KMS-11 (cell line): ENCODE measurements at regions not wholly inside any gene's neighbourhood (a gene's known extent, or its start where the extent isn't known, plus 50 kb on each side); places are given as distances from the start of the nearest gene placed in this dataset.
A peak's percentile ranks its signal among the peaks of the same experiment; 100 is the strongest.

Experiments
- H2AFZ ChIP-seq: fragments of 200-600 bp; sonication (generic); 2 replicates; pipeline ENCODE4 v1.6.1; 2016; ENCODE audit warnings: antibody characterized with exemption, mixed run types, low read depth
- H3K27ac ChIP-seq: fragments of 200-600 bp; sonication (generic); 2 replicates; pipeline ENCODE4 v1.6.1; 2016; ENCODE audit warnings: mild to moderate bottlenecking, mixed run types
- H3K27me3 ChIP-seq: fragments of 200-600 bp; sonication (generic); 2 replicates; pipeline ENCODE4 v1.6.1; 2017; ENCODE audit warnings: mild to moderate bottlenecking, low read depth, mixed run types, moderate library complexity; ENCODE audit not compliant: insufficient read depth
- H3K36me3 ChIP-seq: fragments of 200-600 bp; sonication (generic); 2 replicates; pipeline ENCODE4 v1.6.1; 2017; ENCODE audit warnings: mild to moderate bottlenecking, mixed run types; ENCODE audit not compliant: insufficient read depth
- H3K4me1 ChIP-seq: fragments of 200-600 bp; sonication (generic); 2 replicates; pipeline ENCODE4 v1.6.1; 2016; ENCODE audit warnings: mild to moderate bottlenecking, low read depth, mixed run types; ENCODE audit not compliant: poor library complexity, severe bottlenecking
- H3K4me2 ChIP-seq: fragments of 200-600 bp; sonication (generic); 2 replicates; pipeline ENCODE4 v1.7.0; 2016; ENCODE audit warnings: mild to moderate bottlenecking, mixed run types
- H3K4me3 ChIP-seq: fragments of 200-600 bp; sonication (generic); IDR thresholded peaks from 2 replicates; pipeline ENCODE4 v1.6.1; 2017; ENCODE audit warnings: low read depth, low read length, mixed read lengths; ENCODE audit not compliant: insufficient read depth
- H3K79me2 ChIP-seq: fragments of 200-600 bp; sonication (generic); 2 replicates; pipeline ENCODE4 v1.6.1; 2016; ENCODE audit warnings: low read depth, mixed run types; ENCODE audit not compliant: insufficient read depth
- H3K9ac ChIP-seq: fragments of 200-600 bp; sonication (generic); 2 replicates; pipeline ENCODE4 v1.6.1; 2016; ENCODE audit warnings: mild to moderate bottlenecking, mixed run types
- H4K20me1 ChIP-seq: fragments of 200-600 bp; sonication (generic); 2 replicates; pipeline ENCODE4 v1.6.1; 2016; ENCODE audit warnings: mild to moderate bottlenecking, mixed run types; ENCODE audit not compliant: insufficient read depth
- CTCF ChIP-seq: fragments of 200-600 bp; sonication (generic); conservative IDR thresholded peaks from 2 replicates; pipeline ENCODE4 v1.6.1; 2017; ENCODE audit warnings: low read depth, mild to moderate bottlenecking, antibody characterized with exemption, low read length, moderate library complexity, mixed read lengths

- peak overlapping the region; percentile 91; the same call in 1 of the 2 replicates for H2AFZ ChIP-seq
- H3K79me2 ChIP-seq: no peaks in the 10 kb centered on the region
- no peak overlapping the region for H3K9ac ChIP-seq
- H3K36me3 ChIP-seq: no peaks in the 10 kb centered on the region
- H3K27ac ChIP-seq: no peak overlapping the region
- no peaks in the 10 kb centered on the region for H3K27me3 ChIP-seq
- H3K4me1 ChIP-seq: peaks cover 12% of the 10 kb centered on the region
- H3K4me3 ChIP-seq: no peak overlapping the region
- TF ChIP-seq CTCF: no peak
- 0 out of 2 replicates have a peak overlapping the region, but pooled peaks have one; percentile 53 for H3K4me2 ChIP-seq
- no peaks in the 10 kb centered on the region for H4K20me1 ChIP-seq
Measured at GRCh38 chrX:33726281-33727160, 405.6 kb downstream of the FAM47A start.

- Histone ChIP-seq H3K4me3 (no peak overlapping the region), H3K27ac (peak overlapping the region; percentile 67), H3K9ac (peak overlapping the region; percentile 64; the same call in 1 of the 2 replicates), H3K79me2 (no peaks in the 10 kb centered on the region), H3K4me2 (peak overlapping the region; percentile 53), H3K4me1 (peaks cover 12% of the 10 kb centered on the region), H2AFZ (peak overlapping the region; percentile 91; the same call in 1 of the 2 replicates), H3K27me3 (no peaks in the 10 kb centered on the region), H4K20me1 (no peaks in the 10 kb centered on the region), H3K36me3 (no peaks in the 10 kb centered on the region)
- TF ChIP-seq CTCF: no peak
Measured at GRCh38 chrX:33725535-33726210, 406.4 kb downstream of the FAM47A start.

GRCh38 chrX:33721927-33722326 lies 410.2 kb downstream of the FAM47A start:
- no peak overlapping the region for H3K4me2 ChIP-seq
- H3K27ac ChIP-seq: no peak overlapping the region
- peaks cover 12% of the 10 kb centered on the region for H3K4me1 ChIP-seq
- no peak overlapping the region for H3K9ac ChIP-seq
- H3K79me2 ChIP-seq: no peaks in the 10 kb centered on the region
- no peak overlapping the region for H3K4me3 ChIP-seq
- TF ChIP-seq CTCF: no peak
- no peaks in the 10 kb centered on the region for H4K20me1 ChIP-seq
- H2AFZ ChIP-seq: no peak overlapping the region
- H3K27me3 ChIP-seq: no peaks in the 10 kb centered on the region
- H3K36me3 ChIP-seq: no peaks in the 10 kb centered on the region

- no peak overlapping the region for H3K27ac ChIP-seq
- H3K4me1 ChIP-seq: no peaks in the 10 kb centered on the region
- no peak for TF ChIP-seq CTCF
- no peaks in the 10 kb centered on the region for H3K27me3 ChIP-seq
- no peak overlapping the region for H3K4me3 ChIP-seq
- no peak overlapping the region for H2AFZ ChIP-seq
- no peak overlapping the region for H3K9ac ChIP-seq
- no peaks in the 10 kb centered on the region for H3K36me3 ChIP-seq
- no peaks in the 10 kb centered on the region for H4K20me1 ChIP-seq
- H3K4me2 ChIP-seq: no peak overlapping the region
- H3K79me2 ChIP-seq: no peaks in the 10 kb centered on the region
Measured at GRCh38 chrX:33686105-33686504, 446.0 kb downstream of the FAM47A start.
